ENCODE measurements at regions not wholly inside any gene's neighbourhood (a gene's known extent, or its start where the extent isn't known, plus 50 kb on each side); places are given as distances from the start of the nearest gene placed in this dataset.

DNA sequence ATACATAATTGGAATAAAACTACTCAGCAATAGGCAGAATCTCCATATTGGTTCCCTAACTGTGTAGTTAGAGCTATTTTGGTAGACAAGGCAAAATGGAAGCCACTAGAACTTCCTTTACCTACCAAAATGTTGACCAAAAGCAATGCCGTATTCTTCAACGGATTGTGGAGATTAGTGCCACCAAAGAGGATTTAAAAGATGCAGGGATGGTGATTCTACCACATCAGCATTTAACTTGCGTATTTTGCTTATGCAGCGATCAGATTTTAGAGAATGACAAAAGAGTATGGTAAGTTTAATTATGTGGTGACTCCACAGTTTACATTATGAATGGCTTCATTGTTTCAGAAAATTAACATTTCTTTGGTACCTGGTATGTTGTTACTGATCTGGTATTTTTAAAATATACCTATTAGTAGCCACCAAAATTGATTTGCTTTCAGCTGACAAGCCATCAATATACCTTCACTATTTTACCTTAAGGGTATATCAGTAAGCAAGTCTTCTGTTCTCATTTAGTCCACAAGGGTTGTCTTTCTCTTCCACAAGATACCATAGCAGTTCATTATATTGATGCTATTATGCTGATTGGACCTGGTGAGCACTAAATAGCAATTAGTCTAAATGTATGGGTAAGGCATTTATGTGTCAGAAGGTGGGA is 1910.7 kb upstream of the PRR20A start:
- TF ChIP-seq, protein P1, sequence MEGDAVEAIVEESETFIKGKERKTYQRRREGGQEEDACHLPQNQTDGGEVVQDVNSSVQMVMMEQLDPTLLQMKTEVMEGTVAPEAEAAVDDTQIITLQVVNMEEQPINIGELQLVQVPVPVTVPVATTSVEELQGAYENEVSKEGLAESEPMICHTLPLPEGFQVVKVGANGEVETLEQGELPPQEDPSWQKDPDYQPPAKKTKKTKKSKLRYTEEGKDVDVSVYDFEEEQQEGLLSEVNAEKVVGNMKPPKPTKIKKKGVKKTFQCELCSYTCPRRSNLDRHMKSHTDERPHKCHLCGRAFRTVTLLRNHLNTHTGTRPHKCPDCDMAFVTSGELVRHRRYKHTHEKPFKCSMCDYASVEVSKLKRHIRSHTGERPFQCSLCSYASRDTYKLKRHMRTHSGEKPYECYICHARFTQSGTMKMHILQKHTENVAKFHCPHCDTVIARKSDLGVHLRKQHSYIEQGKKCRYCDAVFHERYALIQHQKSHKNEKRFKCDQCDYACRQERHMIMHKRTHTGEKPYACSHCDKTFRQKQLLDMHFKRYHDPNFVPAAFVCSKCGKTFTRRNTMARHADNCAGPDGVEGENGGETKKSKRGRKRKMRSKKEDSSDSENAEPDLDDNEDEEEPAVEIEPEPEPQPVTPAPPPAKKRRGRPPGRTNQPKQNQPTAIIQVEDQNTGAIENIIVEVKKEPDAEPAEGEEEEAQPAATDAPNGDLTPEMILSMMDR (IDR thresholded peaks at IDR 0.05): no peak
- TF ChIP-seq POLR2A (IDR thresholded peaks at IDR 0.05): no peak

All from Peyer's patch (tissue), 4 donors.